Heart right ventricle (tissue), 16 donors: ENCODE measurements at regions not wholly inside any gene's neighbourhood (a gene's known extent, or its start where the extent isn't known, plus 50 kb on each side); places are given as distances from the start of the nearest gene placed in this dataset.
A peak's percentile ranks its signal among the peaks of the same experiment; 100 is the strongest.
"Not testable (repeated sequence)": the region's sequence is repeated elsewhere in the genome, so short reads cannot be mapped to it uniquely, and the experiment has no call there.

Experiments
- ATAC-seq, 8 donors: fragments of 200-7000 bp; cut with Tn5 transposase; one replicate each; pipeline ENCODE4 v1.9.1; 2020; ENCODE audit warnings: mild to moderate bottlenecking in 8 of 8, moderate library complexity in 8 of 8, moderate number of reproducible peaks in 1 of 8
- DNase-seq, 2 donors: peaks; one replicate each; pipeline ENCODE4 v3.0.0-alpha.2; 2020
- H3K27ac ChIP-seq, 10 donors: fragments of 200-600 bp; sonication (generic) in 2 of 10; one replicate each; pipeline versions ENCODE4 v1.5.0 to v1.8.0; 2020 to 2022; ENCODE audit warnings: mild to moderate bottlenecking in 3 of 10
- H3K27me3 ChIP-seq, 7 donors: fragments of 200-600 bp; one replicate each; pipeline ENCODE4 v1.8.0; 2021 to 2022; ENCODE audit warnings: mild to moderate bottlenecking in 2 of 7
- H3K36me3 ChIP-seq, 9 donors: fragments of 200-600 bp; sonication (generic) in 1 of 9; one replicate each; pipeline versions ENCODE4 v1.5.0 to v1.8.0; 2020 to 2022; ENCODE audit warnings: mild to moderate bottlenecking in 2 of 9
- H3K4me1 ChIP-seq, 9 donors: fragments of 200-600 bp; sonication (generic) in 1 of 9; one replicate each; pipeline versions ENCODE4 v1.5.0 to v1.8.0; 2020 to 2022; ENCODE audit warnings: mild to moderate bottlenecking in 4 of 9
- H3K4me3 ChIP-seq, 10 donors: fragments of 200-600 bp; sonication (generic) in 2 of 10; one replicate each; pipeline versions ENCODE4 v1.5.0 to v1.8.0; 2020 to 2022; ENCODE audit warnings: mild to moderate bottlenecking in 7 of 10, moderate library complexity in 2 of 10
- H3K9me3 ChIP-seq, 11 donors: fragments of 200-600 bp in 10 of 11; sonication (generic) in 2 of 11; one replicate each; pipeline versions ENCODE4 v1.5.0 to v1.8.0; 2013 to 2022; ENCODE audit warnings: mild to moderate bottlenecking in 2 of 11, control low read depth in 1 of 11, moderate library complexity in 1 of 11
- WGBS, 2 donors: extraction: QIAGEN DNeasy Blood & Tissue Kit; methylation state at CpG; one replicate each; pipeline ENCODE4 v1.1.7; 2013; ENCODE audit warnings: inconsistent platforms in 1 of 2; 5-methylcytosine and 5-hydroxymethylcytosine counted together
- intact Hi-C, 10 donors: fragments of 100-400 bp; cut with DNase I; formaldehyde crosslinking; loops; one replicate each; pipeline versions ENCODE4 v1.11.1 to v1.14.2; 2022
- donor health status: Arrhythmogenic right ventricular cardiomyopathy.
- donor health status: ischemic (EF 13 %, LVEDD 7.1; RV severe dilation, severe dysfunction).
- donor health status: healthy with polysubstance abuse.
- donor health status: DM: no; HTN: yes; CAD: no.
- donor health status: DM: no; HTN: no; CAD: no.
- donor health status: ischemic (EF 25% LVEDD 6.9; RV normal size, moderate dysfunction).
- donor health status: ischemic (EF 25% LVEDD 5.7; RV mildly dilated, moderate dysfunction).
- donor health status: healthy.
- donor health status: DM: yes; HTN: yes; CAD: no.
- donor health status: Ischemic cardiomyopathy.
- donor health status: ischemic (EF 35%, LVEDD 5.7; RV mildly dilated, moderate dysfunction).
- donor health status: nonischemic (EF 11% LVEDD 7.7; RV severe dilation, severe dysfunction).
- donor health status: DM: yes; HTN: yes; CAD: no.
- donor health status: PGD.
- donor health status: ischemic (EF 29% LVEDD 5.4; RV normal size, mild dysfunction).
- donor health status: nonischemic (EF 23%, LVEDD 6.1; RV moderate dilation, normal function).

DNA sequence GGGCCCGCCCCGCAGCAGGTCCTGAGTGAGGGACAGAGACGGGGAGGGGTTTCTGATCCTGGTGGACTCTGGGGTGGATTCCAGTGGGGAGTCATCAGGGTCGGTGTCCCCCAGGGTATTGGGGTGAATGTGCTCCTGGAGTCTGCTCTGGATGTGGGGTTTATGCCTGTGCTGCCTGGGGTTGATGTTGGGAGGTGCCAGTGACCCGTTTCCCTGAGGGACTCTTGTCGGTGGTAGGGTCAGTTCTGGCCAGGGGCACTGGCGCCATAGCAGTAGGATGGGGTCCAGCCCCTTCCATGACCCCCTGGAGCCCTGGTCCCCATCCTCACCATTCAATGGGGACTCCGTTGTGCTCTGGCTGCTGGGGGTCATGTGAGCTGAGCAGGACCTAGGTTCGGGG lies 151.2 kb upstream of the POTEB2 start:
- 69 to 81% methylated on average over 5 of the region's 9 CpGs for WGBS, 2 donors
- not testable (repeated sequence) for H3K4me1 ChIP-seq, DNase-seq

DNA sequence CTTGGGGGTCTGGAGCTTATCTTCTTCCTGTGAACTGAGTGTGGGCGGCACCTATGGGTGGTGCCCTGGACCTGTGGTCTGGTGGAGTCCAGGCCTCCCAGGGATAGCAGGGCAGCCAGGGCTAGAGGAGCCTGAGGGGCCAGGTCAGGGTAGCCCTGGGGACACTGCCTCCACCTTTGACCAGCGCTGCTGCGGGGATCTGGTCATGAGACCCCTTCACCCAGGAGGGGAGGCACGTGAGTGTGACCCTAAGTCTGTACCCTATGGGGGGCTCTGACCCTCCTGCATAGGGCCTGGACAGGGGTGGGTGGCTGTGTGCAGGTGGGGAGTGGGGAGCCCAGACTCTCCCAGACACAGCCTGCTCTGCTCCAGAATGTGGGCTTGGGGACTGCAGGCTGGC lies 150.5 kb upstream of the POTEB2 start:
- ATAC-seq: peak in 2 of 8 donors; percentile 10 to 47
- DNase-seq: not testable (repeated sequence)
- WGBS, 2 donors: 72 to 86% methylated on average over 2 to 3 of the region's 4 CpGs

More for the DNA sequence above, 151.2 kb upstream of the POTEB2 start:
- H3K9me3 ChIP-seq, ATAC-seq, intact Hi-C loops, H3K4me3 ChIP-seq, H3K27ac ChIP-seq, H3K27me3 ChIP-seq, H3K36me3 ChIP-seq: not testable (repeated sequence)

DNA sequence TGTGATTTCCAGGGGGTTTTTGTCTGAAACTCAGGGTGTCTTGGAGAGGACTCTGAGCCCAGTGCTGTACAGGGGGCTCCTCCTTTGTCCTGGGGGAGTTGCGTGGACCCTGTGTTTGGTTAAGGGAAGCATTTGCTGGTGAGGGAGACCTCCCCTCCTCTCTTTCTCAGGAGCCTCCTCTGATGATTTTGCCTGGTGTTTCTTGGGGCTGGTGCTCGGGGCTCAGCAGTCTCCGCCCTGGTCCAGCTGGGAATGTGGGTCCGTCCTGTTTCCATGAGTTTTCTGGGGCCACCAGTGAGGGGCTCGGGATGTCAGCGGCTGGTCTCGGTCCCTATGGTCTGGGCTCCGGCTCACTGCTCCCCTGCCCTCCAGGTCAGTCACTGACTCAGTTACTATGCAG lies 149.1 kb upstream of the POTEB2 start:
- H3K9me3 ChIP-seq, H3K4me1 ChIP-seq, H3K27ac ChIP-seq, ATAC-seq, H3K4me3 ChIP-seq, H3K27me3 ChIP-seq, H3K36me3 ChIP-seq, intact Hi-C loops, DNase-seq: not testable (repeated sequence)
- WGBS, 2 donors: 71 to 74% methylated on average over 4 to 6 of the region's 8 CpGs

More for the DNA sequence above, 150.5 kb upstream of the POTEB2 start:
- H3K4me3 ChIP-seq, H3K27ac ChIP-seq, intact Hi-C loops, H3K27me3 ChIP-seq, H3K36me3 ChIP-seq, H3K4me1 ChIP-seq, H3K9me3 ChIP-seq: not testable (repeated sequence)

DNA sequence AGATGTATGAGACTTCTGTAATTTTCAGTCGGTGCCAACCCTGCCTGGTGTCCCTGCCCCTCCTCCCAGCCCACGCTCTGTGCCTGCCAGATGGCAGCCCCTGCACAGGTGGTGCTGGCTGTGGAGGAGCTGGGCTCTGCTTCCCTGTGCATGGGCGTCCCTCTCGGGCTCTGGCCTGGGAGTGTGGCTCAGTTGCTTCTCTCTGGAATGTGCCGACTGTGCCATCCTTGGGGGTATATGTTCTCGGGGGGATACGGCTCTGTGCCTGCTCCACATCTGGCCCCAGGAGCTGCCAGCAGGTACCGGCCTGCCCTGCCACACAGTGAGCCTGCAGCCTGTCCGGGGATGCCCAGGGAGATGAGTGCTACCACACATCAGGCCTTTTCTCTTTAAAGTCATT lies 147.2 kb upstream of the POTEB2 start:
- H3K27ac ChIP-seq, DNase-seq, H3K9me3 ChIP-seq, H3K27me3 ChIP-seq, ATAC-seq, H3K4me3 ChIP-seq, H3K36me3 ChIP-seq, H3K4me1 ChIP-seq, intact Hi-C loops: not testable (repeated sequence)
- 70 to 80% methylated on average over 5 of the region's 9 CpGs for WGBS, 2 donors

DNA sequence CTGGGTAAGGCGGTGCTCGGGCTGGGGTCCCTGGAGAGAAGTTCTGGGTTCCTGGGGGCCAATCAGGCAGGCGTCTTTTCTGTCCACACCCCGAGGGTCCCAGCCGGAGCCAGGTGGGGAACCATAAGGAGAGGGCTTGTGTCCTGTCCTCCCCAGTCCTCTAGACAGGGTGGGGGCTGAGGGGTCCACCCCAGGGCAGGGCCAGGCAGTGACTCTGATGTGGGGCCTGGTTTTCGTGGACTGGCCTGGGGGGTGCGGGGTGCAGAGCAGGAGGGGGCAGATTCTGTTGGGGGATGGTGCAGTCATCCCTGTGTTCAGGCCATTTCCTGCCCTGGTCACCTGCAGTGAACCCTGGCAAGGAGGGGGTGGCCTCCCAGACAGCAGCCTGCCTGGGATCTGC lies 143.5 kb upstream of the POTEB2 start:
- ATAC-seq, H3K27ac ChIP-seq, H3K4me3 ChIP-seq, H3K9me3 ChIP-seq, H3K27me3 ChIP-seq, H3K4me1 ChIP-seq, DNase-seq, H3K36me3 ChIP-seq, intact Hi-C loops: not testable (repeated sequence)
- 83% methylated on average over 1 of the region's 7 CpGs; no CpG with 5 or more reads in 1 of the 2 donors for WGBS, 2 donors

DNA sequence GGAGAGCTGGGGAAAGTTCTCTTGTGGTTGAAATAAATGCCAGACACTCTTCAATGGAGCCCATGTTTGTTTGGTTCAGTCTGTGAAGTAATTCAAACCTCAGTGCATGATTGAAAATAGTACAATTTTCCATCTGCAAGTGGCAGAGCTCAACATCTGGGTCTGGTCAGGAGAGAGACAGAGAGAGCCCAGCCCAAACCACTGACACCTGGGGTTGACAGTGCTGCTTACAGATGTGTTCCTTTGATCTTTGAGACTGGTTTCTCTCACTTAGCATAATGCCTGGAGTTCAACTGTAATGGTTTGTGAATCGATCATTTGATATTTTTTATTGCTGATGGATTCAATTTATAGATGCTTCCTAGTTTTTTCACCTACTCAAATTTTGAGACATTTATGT lies 137.3 kb upstream of the POTEB2 start:
- H3K9me3 ChIP-seq, H3K27me3 ChIP-seq, H3K27ac ChIP-seq, H3K36me3 ChIP-seq, intact Hi-C loops, DNase-seq, H3K4me1 ChIP-seq, ATAC-seq, H3K4me3 ChIP-seq: not testable (repeated sequence)
- no CpG with 5 or more reads among the region's 1 CpG for WGBS, 2 donors

DNA sequence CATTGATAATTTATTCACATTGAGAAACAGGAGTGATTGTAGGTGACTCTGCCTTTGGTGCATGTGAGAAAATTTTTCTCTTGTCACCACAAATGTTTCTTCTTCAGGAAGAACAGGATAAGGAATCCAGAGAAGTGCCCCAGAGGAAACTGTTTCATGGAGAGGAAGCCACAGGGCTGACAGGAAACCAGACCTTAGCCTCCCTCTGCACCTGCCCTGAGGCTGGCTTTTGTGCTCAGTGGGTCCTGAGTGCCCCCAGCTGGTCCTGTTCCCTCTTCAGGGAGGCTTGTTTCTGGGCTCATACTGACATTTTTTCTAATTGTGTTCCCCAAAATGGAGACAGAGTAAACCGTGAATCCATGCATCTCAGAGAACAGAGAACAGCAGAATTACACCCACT lies 135.8 kb upstream of the POTEB2 start:
- H3K36me3 ChIP-seq, intact Hi-C loops, H3K9me3 ChIP-seq, H3K4me1 ChIP-seq, ATAC-seq, DNase-seq, H3K4me3 ChIP-seq, H3K27me3 ChIP-seq, H3K27ac ChIP-seq: not testable (repeated sequence)
- 18 to 33% methylated on average over 1 of the region's 1 CpG for WGBS, 2 donors

DNA sequence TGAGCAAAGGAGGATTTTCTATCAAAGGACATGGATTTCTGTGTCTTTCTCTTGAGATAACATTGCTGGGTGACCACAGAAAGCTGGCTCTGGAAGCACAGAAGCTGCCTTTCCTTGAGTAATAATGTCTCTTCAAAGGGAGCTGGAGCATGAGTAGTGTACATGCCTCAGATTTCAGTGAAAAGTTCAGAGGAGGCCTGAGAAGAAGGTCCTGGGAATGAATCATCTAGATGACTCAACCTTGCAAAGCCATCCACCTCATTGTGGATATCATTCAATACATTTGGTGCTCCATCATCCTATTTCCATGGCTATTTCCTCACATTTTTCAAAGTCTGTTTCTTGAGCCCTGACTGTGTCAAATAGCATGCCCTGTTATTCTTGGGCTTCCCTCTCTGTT lies 125.6 kb upstream of the POTEB2 start:
- H3K9me3 ChIP-seq, DNase-seq, H3K36me3 ChIP-seq, H3K4me3 ChIP-seq, intact Hi-C loops, ATAC-seq, H3K27ac ChIP-seq, H3K4me1 ChIP-seq, H3K27me3 ChIP-seq: not testable (repeated sequence)

DNA sequence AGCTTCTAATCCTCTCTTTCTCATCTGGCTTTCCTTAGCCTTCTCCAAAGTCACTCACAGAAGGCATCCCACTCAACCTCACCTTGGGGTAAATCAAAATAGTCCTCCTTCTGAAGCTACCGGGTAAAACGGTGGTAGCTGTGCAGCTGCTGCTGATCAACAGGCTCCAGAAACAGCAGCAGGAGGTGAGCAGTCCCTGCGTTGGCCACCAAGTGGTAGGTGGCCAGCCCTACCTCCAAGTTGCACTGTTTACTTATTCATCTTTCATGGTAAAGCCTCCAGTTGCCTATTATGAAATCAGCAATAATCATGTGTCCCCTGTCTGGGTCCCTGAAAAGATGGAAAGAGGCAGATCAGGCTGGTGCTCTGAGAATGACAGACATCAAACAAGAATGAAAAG lies 125.1 kb upstream of the POTEB2 start:
- WGBS, 2 donors: 59 to 64% methylated on average over 3 of the region's 3 CpGs
- H3K27me3 ChIP-seq, H3K9me3 ChIP-seq, intact Hi-C loops, ATAC-seq, H3K27ac ChIP-seq, H3K4me3 ChIP-seq, H3K4me1 ChIP-seq, DNase-seq, H3K36me3 ChIP-seq: not testable (repeated sequence)

DNA sequence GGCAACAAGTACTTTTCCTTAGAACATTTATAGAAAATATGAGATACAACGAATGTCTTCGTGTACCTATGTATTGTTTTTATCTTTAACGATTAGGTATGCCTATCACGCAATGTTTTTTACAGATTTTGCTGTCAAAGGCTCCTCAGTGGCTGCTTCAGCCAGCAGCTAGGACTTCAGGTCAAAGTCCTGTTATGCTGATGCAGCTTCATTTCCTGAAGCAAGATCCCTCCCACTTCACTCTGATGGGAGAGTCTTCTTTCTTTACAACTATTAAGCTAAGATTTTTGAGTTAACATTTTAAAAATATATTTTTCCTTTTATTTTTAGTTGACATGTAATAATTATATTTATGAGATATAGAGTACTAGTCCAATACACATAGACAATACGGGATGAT lies 120.7 kb upstream of the POTEB2 start:
- DNase-seq: not testable (repeated sequence)

DNA sequence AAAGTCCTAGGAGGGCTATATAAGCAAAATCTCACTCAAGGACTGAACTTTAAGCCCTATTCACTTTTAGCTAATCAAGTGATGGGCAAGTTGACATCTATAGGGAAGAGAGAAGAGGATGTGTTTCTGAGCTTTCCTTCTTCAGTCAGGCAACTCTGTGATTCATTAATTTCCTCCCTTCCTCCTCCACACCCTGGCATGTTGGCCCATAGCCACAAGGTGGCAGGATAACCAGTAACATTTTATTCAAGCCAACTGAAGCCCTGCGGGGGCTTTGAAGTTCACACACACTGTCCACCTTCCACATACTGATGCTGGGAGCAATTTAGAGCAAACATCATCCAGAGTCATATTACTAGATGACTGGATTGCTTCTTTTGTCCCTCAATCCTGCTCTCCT lies 111.9 kb upstream of the POTEB2 start:
- H3K4me3 ChIP-seq, DNase-seq, intact Hi-C loops, H3K4me1 ChIP-seq, H3K27me3 ChIP-seq, H3K27ac ChIP-seq, H3K9me3 ChIP-seq, H3K36me3 ChIP-seq, ATAC-seq: not testable (repeated sequence)
- no CpG with 5 or more reads among the region's 1 CpG for WGBS, 2 donors

More for the DNA sequence above, 120.7 kb upstream of the POTEB2 start:
- H3K27ac ChIP-seq, H3K27me3 ChIP-seq, H3K36me3 ChIP-seq, H3K4me3 ChIP-seq, H3K4me1 ChIP-seq, H3K9me3 ChIP-seq, intact Hi-C loops, ATAC-seq: not testable (repeated sequence)
- 82 to 86% methylated on average over 3 to 4 of the region's 5 CpGs for WGBS, 2 donors

DNA sequence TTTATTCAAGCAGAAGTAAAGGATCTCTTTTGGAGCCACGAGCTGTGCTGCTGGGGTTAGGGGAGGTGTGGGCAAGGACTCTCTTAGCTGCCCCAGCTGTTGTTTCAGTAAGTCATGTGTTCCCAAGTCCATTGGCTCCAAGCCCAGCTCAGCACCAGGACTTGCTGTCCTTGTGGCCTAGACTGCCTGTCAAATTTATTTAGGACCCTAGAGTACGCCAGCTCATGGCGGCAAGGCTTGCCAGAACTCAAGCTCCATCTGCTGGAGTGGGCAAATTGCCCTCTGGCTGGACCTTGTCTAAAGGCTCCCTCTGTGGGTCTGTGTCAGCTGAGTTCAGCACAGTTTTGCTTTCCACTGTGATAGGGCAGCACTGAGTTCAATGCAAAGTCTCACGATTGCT lies 106.6 kb upstream of the POTEB2 start:
- intact Hi-C loops, H3K9me3 ChIP-seq, H3K27ac ChIP-seq, H3K4me1 ChIP-seq, H3K36me3 ChIP-seq, H3K4me3 ChIP-seq, H3K27me3 ChIP-seq: not testable (repeated sequence)
- WGBS, 2 donors: 28 to 57% methylated on average over 3 of the region's 4 CpGs
- ATAC-seq: peak; percentile 38 to 98 (median 84)
- peak in 1 of 2 donors; percentile 41 for DNase-seq
